Stimulated activated CD4-positive, alpha-beta T cell treated with anti-CD3 and anti-CD28 coated beads, Interleukin-4, amount 100 ng/mL, for 1 hour (primary cell): ENCODE measurements at regions not wholly inside any gene's neighbourhood (a gene's known extent, or its start where the extent isn't known, plus 50 kb on each side); places are given as distances from the start of the nearest gene placed in this dataset.
"Not testable (repeated sequence)": the region's sequence is repeated elsewhere in the genome, so short reads cannot be mapped to it uniquely, and the experiment has no call there.

ENCODE experiments used
- DNase-seq: peaks from one replicate; pipeline ENCODE4 v3.0.0-alpha.2; 2020

- DNase-seq, result no peak
Measured at GRCh38 chr2:122075381-122075780, 319.9 kb downstream of the TSN start.

DNA sequence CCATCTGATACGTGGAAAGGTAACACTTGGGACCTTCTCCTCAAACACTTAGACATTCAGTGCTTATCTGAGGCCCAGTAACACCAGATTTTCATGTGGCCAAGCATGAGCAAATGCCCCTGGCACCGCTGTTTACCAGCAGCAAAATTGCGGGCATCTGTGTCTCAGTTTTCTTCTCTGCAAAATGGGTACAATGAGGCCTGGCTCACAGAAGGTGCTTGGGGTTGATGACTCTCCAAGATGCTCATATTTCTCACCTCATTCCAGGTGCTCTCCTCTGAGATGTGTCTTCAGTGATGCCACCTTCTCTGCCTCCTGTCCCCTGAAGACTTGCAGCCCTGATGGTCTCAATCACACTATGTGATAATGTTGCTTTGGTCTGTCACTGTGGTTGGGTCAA lies 321.7 kb downstream of the TSN start:
- no peak for DNase-seq

- no peak for DNase-seq
Measured at GRCh38 chr2:122077771-122078170, 322.3 kb downstream of the TSN start.

DNA sequence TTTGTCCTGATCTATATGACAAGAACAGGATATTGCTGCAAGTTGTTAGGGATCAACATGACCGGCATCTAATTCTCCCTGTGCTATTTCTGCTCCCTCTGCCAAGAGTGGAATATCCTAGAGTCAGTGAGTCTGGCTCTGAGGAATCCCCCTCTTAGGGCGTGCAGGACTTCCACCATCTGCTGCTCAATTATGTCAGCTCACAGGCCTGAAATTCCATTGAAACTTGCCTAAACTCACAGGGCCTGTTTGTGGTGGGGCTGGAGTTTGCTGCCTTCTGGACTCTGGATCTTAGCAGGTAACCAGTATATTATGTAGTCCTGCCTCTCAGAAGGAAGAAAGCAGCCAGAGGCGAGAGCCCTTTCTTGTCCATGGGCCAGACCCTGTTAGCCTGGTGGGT lies 323.0 kb downstream of the TSN start:
- no peak for DNase-seq

DNA sequence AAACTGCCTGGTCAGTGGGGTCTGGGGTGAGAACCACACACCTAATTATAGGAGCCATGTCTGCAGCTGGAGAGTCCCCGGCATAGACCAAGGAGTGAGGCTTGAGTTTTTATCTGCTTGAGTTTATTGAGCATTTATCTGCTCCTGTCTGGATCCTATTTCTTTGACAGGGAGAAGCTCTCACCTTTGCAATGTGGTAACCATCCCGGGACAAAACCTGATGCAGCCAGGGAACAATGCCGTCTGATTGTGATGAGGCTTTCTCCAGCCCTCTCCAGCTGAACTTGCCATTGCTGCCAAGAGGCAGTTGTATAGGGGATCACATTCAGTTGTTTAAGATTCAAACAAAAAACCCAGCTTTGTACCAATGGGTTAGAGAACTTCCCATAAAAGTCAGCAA lies 324.4 kb downstream of the TSN start:
- no peak for DNase-seq

DNA sequence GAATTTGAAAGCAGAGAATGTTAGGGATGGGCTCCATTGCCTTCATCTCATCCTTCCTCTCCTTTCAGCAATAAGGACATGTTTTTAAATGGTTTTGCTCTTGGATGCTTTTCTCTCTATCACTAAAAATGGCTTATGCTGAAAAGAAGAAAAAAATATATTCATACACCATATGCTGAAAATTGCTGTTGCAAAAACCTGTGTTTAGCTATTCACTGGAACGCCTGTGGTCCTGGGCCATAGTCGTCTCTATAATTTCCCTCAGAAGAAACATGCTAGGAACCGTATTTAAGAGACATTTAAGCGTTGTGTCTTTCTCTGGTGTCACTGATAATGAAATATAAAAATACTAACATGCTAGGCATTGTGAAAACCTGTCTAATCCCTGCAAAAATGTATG lies 324.9 kb downstream of the TSN start:
- no peak for DNase-seq

DNA sequence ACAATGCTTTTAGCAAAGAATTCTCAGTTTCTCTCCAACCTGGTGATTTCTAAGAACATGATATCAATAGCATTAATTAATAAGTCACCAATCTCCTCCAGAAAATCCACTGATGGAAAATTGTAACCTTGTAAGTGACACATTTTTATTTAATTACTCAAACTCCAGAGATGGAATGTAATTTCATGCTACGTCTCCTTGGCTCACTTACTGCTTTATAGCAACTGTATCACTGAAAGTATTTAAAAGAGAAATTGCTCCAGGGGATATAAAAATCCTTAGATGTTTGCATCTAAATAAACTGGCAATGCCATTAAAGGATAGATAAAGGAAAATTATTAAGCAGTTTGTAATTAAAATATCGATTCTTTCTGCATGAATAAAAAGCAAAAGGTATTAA lies 325.4 kb downstream of the TSN start:
- DNase-seq, result no peak

DNA sequence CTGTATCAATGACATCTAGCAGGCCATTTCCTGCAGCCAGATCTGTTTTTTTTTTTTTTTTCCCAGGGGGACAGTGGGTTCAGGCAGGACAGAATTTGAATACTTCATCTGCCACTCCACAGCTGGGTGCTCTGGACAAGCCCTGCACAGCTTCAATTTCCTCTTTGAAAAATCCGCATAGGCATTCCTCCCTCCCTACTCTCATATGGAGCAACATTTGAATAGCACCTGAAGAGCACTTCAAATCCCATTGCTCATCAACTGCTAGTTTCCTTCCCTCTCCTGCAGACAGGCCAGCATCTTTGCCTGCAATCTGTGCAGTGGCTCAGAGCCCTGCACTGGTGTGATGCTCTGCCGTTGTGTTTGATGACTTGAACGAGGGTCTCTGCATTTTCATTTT lies 326.3 kb downstream of the TSN start:
- DNase-seq, result no peak

DNA sequence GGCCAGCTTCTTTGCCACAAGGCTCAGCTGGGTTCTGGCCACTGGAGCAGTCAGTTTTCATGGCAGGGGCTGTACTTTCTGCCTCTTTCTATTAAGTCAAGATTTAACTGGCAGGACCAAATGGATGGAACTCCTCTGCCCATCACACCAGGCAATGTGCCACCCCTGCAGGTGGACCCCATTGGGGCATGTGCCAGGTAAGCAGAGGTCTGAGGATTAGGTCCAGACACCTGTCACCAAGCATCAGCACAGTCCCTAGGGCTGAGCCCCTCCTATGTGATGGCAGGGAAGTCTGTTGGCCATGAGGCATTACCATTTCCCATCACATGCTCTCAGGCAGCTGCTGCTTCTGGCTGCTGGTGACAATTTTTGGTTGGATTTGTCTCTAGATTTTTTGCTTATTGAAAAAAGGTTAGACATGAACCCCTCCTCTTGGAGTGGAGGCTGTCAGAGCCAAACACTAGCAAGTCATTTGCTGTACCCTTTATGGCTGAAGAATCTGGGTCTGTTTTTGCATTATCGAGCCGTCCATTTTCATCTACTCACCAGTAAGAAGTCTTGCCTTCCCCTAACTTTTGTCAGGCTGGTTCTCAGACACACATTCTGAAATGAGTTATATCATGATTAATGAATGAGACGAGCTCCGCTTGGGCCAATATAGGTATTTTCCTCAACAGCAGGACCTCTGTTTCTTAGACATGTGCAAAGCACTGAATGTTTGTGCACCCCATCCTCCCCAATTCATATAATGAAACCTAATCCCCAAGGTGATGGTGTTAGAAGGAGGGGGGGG lies 328.0 kb downstream of the TSN start:
- no peak for DNase-seq

- DNase-seq, result not testable (repeated sequence)
Measured at GRCh38 chr2:122085672-122086071, 330.2 kb downstream of the TSN start.

GRCh38 chr2:122094557-122094956 lies 339.1 kb downstream of the TSN start:
- no peak for DNase-seq

DNA sequence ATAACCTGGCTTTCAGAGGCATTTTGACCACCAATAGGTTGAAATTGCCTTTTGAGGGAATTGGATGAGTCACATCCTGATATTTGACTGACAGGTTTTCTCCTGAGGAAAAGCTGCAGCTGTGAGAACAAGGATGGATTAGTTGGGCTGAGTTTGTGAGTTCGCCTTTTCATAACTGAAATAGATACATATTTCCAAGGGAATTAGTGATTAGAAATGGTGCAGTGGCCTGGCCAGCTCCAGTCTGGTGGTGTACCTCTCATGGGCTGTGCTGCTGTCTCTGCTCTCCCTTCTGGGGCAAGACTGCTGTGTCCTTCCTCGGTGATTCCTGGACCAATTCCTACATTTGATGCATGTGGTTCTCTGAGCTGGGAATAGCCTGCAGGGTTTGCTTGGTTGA lies 341.3 kb downstream of the TSN start:
- DNase-seq, result no peak

DNA sequence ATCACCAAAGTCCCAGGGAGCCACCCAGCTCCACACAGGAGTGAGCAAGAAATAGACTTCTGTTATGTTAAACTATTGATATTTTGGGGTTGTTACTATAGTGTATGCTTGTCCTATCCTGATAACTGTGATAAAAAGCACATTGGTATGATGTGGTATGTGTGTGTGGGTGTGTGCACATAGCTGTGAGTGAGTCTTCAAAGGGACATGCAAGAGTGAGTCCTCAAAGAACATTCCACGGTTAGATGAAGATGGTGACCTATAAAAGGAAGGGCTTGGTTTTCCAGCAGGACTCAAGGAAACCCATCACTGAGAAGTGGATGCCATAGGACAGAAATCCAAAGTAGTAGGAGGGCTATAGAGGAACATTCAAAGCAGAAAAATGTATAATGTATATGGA lies 342.9 kb downstream of the TSN start:
- no peak for DNase-seq

- DNase-seq, result no peak
Measured at GRCh38 chr2:122100346-122100745, 344.9 kb downstream of the TSN start.

- no peak for DNase-seq
Measured at GRCh38 chr2:122100756-122101155, 345.3 kb downstream of the TSN start.

DNA sequence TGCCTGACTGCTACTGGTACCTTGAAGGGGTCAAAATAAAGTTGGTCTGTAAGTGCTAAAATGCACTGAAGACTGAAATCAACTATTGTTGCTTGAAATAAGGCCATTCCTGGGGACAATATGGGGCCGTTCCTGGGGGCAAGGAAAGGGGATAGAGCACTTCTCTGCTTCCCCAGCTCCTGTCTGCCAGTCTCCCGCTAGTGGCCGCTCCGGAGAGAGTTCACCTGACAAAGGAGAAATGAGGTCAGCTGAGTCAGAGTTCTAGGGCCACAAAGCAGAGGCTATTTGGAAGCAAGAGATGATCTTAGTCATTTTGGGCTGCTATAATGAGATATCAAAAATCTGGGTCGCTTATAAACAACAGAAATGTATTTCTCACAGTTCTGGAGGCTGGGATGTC lies 345.9 kb downstream of the TSN start:
- DNase-seq, result no peak

DNA sequence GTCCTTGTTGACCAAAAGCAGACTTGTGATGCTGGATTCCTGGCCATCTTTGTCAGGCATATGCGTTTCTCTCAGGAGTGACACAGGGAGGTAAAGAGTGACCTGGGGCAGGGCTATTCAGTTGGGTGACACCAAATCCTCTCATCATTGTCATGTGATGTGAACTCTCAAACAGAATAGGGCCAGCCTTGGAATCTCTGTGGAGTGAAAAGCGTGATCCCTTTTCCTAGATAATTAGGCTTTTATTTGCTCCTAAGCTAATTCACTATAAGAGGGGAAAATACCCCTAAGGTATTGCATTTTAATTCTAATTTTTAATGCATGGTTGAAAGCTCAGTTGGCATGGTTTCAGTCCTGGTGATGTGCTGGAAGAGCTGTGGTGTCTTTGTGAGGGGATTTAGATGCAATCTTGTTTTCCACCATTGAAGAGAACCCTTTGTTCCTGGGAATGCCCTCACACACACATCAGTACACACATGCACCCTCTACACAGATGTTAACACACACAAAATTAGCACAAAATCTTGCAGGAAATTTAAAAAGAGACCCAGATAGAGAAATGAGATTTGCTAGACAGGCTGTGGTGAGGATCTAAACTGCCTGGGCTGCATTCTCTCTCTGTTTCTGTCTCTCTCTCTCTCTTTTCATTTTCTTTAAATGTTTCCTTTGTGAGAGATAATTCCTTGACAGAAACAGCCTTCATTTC lies 349.9 kb downstream of the TSN start:
- DNase-seq, result no peak

GRCh38 chr2:122105877-122106206 lies 350.4 kb downstream of the TSN start:
- no peak for DNase-seq

- no peak for DNase-seq
Measured at GRCh38 chr2:122108186-122108585, 352.7 kb downstream of the TSN start.

GRCh38 chr2:122112216-122113005 lies 357.0 kb downstream of the TSN start:
- DNase-seq, result no peak

DNA sequence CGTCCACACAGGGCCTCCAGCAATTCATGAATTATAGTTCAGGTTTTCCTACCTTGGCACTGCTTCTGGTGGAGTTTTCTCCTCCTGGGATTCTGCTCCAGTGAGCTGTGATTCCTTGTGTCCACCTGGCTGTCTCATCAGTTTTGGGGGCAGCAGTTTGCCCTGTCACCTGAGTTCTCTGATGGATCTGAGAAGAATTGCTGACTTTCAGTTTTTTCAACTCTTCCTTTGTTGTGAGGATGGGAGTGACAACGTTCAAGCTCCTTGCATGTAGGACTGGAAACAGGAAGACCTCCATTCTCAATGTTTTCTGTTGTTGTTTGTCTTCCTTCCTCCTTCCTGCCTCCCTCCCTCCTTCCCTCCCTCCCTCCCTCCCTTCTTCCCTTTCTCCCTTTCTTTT lies 359.0 kb downstream of the TSN start:
- DNase-seq, result no peak

DNA sequence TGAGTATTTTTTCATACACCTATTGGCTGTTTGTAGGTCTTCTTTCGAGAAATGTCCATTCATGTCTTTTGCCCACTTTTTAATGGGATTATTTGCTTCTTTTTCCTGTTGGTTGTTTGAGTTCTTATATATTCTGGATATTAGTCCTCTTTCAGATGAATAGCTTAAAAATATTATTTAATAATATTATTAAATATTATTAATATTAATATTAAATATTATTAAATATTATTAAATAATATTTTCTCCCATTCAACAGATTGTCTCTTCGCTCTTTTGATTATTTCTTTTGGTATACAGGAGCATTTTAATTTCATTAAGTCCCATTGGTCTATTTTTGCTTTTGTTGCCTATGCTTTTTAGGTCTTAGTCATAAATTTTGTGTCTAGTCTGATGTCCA lies 361.9 kb downstream of the TSN start:
- DNase-seq, result no peak

GRCh38 chr2:122129399-122129798 lies 373.9 kb downstream of the TSN start:
- DNase-seq, result no peak

DNA sequence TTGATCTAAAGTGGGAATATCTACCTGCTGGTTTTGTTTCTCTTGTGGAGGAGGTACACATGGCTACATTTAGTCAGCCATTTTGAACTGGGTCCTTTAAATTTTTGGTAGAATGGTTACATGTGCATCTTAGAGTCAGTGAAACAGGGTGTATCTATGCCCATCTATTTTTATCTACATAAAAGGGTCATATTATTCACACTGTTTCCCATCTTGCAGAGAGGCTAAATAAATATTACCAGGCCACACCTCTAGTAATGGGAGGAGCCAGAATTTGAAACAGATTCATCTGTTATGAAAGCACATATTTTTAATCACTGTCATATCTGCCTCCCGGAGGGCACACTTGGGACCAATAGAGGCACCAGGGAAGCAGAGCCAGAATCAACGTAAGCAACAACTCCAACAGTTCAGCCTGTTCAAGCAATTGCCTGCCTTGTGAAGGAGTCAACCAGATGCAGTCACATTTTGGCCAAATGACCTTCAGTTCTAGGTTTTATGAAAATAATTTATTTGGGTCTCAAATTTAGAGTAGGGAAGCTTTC lies 376.8 kb downstream of the TSN start:
- no peak for DNase-seq
